GM21576 (cell line): ENCODE measurements at regions not wholly inside any gene's neighbourhood (a gene's known extent, or its start where the extent isn't known, plus 50 kb on each side); places are given as distances from the start of the nearest gene placed in this dataset.

Source experiments
- ATAC-seq: cut with Tn5 transposase; IDR thresholded peaks from one replicate; pipeline ENCODE4 v1.9.1; 2021; ENCODE audit warnings: mild to moderate bottlenecking, moderate library complexity; ENCODE audit not compliant: unreplicated experiment

DNA sequence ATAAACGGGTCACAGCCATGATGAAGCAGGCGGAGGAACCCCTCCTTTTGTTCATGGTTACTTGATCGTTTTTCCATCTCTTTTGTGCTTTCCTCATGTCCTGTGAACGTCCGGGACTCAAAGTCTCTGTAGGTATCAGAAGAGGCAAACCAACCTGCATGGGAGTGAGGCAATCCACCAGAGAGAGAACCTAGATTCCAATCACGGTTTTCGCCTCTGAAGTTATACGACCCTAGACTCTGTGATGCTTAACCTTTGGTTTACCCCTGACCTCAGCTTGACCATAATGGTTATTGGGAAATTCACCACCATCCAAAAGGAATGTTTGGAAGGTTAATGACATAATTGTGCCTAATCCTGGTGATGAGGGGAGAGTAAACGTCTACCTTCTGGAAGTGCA lies 186.8 kb upstream of the PRICKLE1 start:
- ATAC-seq, result no peak

DNA sequence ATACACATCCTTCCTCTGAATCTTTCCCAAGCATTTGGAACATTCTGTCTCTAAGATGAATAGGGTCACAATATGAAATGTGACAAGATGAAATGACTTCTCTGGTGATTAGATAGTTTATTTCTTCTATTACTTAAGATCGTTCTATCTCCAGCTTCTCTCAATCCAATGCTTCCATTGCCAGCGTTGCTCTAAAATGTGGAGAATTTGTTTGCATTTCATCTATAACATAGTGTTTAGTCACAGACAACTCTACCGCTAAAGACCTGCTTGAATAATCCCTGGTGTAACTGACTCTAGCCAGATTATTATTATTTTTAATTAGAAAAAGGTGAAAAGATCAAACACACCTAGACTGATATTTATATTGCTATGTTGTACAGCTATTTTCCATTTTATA lies 184.7 kb upstream of the PRICKLE1 start:
- ATAC-seq, result no peak

DNA sequence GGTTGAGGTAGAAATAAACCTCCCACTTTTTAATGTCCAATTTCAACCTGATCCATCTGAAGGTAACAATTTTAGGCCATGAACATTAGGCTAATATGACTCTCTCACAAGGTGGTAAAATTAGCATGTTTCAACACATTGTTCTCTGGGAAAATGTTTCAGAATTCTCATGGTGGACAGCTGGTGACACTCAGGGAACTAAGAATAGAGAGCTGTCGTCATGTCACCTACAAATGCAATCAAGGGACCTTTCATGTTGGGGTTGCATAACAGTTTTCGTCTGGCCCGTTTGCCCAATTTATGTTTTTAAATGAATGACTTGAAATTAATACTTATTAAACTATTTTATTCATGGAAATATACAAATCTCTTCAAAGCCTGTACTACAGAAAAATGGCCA lies 180.7 kb upstream of the PRICKLE1 start:
- no peak for ATAC-seq

DNA sequence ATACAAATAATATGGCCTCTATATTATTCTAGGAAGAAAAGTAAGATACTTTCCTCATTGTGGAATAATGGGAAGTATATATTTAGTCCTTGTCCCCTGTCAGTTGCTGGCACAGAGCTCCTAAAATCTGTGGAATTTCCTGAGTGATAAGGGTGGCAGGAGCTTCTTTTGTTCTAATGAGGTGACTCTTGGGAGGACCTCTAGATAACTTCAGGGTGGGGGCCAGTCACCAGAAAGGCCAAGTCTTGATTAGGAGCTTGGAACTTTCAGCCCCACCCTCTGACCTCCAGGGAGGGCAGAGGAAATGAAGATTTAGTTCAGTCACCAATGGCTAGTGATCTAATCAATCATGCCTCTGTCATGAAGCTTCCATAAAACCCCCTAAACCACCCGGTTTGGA lies 179.9 kb upstream of the PRICKLE1 start:
- ATAC-seq, result no peak

DNA sequence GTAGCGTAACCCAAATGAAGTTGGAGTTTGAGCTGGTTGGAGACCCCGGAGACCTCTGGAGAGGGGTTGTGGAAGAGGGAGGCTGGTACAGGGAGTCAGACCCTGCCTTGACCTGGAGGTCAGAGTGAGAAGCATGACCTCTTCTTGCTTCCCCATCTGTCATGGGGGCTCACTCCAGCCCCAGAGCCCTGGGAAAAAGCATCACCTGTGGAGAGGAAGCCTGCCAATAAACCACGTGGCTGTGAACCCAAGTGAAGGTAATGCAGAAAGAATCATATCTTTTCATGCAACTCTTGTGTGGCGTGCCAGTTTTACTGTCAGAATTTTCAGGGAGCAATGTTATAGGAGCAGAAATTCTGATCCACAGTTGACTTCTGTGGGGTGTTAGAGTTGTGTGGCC lies 178.5 kb upstream of the PRICKLE1 start:
- no peak for ATAC-seq

DNA sequence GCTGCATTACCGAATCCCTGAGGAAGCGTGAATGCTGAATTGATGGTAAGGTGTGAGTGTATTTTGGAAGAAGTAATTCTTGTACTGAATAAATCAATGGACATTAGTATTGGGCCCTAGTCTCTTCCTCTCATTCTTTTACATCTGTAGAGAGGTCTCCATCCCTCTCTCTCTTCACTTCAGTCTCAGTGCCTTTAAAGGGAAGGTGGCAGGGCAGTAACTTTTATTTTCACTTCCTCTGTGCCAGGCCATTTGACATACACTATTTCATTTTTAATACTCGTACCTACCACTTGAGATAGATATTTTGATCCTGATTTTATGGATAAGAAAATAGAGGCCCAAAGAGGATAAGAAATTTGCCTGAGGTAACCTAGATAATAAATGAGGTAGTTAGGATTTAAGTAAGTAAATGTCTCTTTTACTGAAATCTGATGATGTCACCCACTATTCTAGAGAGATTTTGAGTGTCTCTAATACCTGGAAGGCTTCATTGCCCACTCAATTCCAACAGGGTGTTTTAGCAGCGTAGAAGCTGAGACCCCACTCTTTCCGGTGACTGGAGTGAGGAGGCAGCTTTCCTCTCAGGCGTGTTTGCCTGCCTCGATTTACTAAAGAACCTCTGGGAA lies 177.9 kb upstream of the PRICKLE1 start:
- no peak for ATAC-seq

DNA sequence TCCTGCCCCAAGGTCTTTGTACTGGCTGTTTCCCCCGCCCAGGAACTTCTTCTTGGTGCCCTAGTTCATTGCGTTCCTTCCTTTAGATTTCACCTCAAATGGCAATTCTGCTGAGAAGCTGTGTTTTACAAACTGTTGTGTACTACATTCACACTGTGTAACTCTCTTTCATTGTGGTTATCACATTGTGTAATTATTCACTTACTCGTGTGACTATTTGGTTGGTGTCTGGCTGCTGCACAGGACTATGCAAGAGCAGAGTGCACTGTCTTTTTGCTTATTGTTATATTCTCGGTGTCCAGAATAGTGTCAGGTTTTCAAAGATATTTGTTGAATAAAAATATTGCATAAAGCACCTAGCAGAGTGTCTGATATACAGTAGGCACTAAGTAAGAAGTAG lies 177.2 kb upstream of the PRICKLE1 start:
- ATAC-seq, result no peak

DNA sequence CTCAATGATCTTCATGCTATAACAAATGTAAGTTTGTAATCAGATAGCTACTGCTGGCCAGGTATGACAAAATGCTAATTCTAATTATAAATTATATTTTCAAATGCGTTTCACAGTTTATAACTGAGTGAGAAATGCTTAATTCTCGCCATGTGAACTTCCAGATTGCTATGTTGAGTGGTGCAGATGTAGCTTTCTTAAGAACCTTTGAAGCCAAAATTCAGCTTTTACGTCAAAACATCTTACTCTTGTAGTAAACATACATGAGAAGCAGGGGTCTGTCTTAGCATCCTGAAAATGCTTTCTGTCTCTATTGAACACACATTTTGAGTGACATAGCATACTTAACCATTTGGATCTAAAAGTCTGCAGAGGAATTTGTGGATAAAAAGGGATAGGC lies 176.5 kb upstream of the PRICKLE1 start:
- no peak for ATAC-seq

DNA sequence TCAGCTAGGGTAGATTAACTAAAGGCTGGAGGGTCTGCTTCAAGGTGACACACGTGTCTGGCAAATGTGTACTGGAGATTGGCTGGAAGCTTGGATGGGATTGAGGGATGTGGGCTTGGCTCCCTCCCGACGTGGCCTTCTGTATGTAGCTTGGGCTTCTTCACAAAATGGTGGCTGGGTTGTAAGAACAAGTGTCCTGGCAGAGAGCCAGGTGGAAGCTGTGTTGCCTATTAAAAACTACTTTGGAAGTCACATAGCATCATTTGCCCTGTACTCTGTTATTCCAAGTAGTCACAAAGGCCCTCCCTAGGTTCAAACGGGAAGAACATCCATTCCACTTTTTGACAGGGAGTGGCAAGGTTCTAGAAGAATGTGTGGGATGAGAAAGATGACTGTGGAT lies 174.1 kb upstream of the PRICKLE1 start:
- ATAC-seq, result no peak

DNA sequence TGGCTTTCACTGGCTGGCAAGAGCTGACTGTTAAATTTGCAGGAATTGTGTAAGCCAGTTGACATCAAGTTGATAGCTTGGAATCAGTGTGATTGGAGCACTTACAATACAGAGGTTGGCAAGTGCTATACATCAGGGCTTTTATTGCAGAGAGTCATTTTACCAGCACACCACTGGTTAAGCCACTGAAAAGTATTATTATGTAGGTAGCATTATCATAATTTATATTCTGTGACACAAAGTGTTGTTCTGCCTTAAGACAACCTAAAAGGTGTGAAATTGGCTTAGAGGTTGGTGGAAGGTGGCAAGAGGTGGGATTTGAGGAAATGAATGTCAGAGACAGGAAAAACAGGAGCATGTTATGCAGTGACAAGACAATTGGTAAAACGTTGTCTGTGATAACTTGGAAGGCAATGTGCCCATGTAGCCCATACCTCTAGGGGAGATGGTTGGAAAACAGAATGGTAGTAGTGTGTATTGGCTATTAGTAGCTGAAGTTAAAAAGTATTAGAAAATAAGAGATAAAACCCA lies 172.9 kb upstream of the PRICKLE1 start:
- no peak for ATAC-seq

DNA sequence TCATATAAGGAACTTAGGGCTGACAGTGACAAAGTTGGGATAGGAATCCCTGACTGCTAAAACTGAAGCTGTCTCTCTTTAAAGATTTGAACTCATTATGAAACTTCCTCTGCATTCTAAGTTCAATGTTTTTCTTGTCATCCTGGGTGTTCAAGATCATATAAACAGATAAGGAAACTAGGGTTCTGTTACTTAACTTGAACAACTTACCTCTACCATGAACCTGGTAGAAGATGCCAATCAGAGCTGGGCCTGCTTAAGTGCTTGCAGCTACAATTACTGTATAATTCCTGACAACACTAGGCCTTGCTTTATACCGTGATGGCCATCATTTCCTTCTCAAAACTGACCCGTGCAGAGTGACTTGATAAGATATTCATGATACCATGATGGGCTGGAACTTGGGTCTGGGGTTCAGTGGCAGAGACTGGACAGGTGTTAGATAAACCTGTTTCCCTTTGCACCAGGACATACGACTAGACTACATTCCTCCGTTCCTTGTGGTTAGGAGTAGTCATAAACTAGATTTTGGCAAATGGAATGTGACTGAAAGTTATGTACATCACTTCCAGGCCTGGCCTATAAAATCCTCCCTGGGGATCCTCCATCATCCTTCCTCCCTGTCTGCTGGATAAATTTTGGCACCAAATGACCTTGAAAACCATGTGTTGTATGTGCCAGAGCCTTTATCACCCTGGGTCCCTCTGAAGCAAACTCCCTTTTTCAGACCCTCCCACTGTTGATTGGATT lies 172.2 kb upstream of the PRICKLE1 start:
- ATAC-seq, result no peak

DNA sequence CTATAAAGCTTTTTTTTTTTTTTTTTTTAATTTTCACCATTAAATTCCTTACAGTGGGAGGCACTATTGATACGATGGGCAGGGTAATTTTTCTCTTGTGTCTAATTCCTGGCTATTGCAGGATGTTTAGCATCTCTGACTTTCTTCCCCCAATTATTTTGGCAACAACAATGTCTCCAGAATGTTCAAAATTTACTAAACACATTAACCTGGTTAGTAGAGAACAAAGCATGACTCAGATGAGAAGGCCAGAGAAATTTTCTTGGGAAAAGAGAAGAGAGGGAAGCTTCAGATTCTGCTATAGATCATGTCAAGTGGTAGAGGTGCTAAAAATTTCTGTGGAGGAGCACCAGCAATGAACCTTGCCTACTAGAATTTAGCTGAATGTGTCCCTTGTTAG lies 171.5 kb upstream of the PRICKLE1 start:
- ATAC-seq, result no peak

DNA sequence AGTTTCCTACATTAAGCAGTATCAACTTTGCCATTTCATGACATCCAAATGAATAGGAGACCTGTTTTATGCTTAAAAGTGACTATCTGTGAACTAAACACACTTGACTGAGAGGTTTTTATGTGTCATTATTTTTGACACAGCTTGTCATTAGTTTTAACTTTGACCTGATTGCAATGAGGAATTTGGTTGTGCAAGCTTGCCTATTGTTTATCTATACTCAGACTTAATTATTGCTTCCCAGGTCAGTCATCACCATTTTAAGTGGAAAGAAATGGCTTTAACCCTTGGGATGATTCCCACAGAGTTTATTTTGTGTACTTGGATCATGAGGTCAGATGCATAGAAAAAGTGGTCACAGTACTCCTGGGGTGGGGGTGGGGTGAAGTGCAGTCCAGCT lies 171.0 kb upstream of the PRICKLE1 start:
- ATAC-seq, result no peak

DNA sequence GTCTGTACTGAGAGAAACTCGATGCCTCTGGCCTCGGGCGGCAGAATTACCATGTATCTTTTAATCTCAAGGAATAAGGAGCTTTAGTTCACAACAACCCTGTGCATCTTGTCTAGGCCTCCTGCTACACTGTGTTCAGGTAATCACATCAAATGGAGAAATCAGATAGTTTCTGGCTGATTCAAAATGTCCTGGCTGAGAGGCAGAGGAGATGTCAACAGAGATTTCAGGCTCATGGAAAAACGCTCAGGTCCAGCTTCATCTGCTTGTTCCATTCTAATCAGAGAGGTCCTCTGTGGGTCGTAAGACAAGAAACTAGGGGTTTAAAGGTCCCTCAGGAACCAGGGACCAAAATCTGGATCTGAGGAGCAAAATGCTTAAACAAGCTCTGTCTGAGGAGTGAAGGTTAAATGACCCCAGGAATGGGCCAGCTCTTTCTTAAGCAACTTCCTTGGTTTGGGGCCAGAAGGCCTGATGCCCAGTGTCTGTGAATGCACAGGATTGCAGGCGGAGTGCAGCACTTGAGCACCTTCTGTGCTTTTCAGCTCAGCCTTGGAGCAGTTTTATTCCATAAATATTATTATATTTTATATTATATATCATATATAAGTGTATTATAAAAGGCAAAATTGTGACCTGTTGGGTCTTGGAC lies 170.2 kb upstream of the PRICKLE1 start:
- no peak for ATAC-seq

DNA sequence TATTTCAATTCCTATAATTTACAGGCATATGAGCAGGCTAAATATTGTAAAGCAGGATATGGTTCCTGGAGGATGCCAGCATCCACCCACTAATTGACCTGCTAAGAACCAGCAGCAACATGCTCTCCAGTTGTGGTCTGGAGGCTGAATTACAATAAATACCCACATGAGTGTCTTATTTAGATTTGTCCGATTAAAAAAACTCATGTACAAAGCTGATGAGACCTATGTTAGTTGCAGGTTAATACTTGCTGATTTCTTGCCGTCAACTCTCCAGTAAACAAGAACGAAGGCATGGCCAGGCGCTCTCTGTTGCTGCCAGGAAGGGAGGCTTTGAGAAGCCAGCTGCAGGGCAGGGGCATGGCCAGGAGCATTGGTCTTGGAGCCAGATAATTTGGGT lies 169.3 kb upstream of the PRICKLE1 start:
- no peak for ATAC-seq

DNA sequence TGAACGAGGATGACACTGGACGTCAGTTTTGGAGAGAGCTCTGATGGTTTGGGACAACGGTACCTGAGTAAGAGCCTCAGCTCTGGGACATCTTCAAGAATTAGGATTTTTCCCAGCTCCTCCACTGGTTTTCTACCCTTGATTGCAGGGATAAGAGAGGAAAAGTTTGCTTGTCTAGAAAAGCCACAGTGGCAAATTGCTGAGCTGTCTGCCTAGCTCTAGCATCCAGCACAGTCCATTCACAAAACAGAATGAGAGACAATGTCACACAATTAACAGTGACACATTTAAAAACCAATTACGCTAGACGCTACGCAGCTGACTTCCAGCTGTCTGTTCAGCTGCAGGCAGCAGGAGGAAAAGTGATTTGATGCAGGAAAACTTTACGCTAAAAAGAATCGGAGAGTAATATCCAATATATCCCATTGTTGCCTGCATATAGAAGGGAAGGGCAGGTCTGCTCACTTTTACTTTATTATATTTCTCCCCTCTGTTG lies 168.1 kb upstream of the PRICKLE1 start:
- ATAC-seq, result no peak

DNA sequence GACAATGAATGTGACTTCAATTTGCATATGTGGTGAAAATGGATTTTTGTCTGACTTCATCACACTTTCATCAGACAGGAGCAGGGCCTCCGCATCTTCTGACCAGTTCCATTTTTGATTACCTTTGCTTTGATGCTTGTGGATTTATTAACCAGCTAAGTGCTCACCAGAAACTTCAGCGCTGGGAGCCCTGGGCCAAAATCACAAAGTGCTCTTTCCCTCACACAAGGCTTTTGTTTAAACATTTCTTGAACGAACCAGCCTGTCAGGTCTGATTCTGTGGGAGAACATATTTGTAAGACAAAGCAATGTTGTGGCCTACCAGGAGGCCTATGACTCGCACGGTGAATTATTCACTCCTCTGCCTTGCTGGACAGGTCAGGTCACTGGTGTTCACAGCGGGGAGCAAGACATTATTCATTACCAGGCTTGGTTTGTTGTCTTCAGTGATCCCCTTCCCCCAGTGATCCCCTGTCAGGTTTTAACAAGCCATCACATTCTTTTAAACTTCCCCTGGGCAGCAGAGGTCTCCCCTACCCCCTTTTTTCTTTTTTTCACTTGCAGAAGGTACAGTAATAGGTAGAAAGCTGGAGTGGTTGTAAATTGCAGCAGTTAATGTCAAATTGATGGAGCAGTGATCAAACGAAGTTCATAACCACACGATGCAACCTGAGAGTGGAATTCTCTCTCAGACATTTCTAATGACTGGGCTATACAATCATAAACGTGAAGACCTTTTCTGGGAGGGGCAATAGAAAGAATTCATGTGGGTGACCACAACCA lies 167.5 kb upstream of the PRICKLE1 start:
- ATAC-seq, result no peak

DNA sequence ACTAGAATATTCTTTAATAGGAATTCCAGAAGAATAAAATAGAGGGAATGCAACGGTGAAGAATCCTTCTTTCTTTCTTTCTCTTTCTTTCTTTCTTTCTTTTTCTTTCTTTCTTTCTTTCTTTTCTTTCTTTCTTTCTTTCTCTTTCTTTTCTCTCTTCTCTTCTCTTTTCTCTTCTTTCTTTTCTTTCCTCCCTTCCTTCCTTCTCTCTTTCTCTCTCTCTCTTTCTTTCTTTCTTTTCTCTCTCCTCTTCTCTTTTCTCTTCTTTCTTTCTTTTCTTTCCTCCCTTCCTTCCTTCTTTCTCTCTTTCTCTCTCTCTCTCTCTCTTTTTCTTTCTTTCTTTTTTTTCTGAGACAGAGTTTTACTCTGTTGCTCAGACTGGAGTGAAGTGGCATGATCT lies 160.8 kb upstream of the PRICKLE1 start:
- no peak for ATAC-seq

DNA sequence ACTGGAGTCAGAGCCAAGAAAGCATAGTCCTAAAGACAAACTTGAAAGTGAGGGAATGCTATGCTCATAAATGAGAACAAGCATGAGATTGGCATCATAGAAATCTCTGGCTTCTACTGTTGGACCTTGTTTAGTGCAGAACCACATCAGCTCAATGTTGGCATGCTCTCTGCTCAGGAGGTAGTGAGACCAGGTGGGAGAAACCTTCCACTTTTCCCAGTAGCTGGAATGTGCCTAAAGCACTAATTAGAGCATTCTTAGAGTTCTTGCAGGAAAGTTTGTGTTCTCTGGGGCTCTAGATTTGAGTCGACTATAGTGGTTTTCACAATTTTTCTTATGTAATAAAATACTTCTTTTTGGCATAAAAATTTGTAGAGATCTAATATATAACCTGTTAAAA lies 159.7 kb upstream of the PRICKLE1 start:
- no peak for ATAC-seq

DNA sequence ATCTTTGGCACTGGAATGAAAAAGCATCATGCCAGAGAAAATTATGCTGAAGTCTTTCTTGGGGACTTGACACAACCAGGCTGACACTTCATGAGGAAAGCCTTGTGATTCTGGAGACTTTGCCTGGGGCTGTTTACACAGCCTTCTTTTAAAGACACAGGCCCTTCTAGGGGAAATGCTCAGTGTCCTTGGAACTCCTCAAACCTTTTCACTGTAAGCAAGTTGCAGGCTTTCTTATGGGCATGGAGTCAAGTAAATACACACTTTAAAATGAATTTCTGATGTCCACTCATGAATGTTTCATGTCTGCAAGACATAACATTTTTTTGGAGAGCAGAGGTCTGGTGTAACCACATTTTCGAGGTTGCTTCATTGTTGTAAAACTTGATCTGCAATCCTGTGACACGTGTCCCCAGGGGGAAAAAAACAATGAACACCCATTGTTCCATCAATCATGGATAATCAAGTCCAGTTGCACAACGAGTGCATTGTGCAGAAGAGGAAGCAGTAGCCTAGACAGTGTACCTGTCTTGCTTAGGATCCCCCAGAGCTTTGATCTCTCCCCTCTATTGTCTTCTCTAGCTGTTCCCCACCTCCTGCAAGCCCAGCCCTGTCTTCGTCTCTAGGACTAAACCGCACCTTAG lies 155.1 kb upstream of the PRICKLE1 start:
- ATAC-seq, result no peak

DNA sequence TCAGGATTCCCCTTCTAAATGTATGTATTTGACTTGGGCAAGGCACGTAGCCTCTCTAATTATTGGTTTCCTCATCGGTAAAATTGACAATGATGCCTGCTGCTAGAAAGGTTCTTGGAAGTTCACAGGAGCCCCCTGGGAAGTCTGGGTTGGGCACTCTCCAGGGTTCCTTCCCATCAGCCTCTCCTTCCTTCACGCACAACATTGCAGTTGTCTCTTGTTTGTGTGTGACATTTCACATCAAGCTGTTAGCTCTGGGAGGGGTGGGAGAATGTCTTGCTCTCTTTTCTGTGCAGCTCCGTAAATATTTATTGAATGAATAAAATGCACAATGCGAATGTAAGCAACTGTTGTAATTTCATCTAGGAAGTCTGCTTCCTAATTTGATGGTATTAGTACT lies 153.2 kb upstream of the PRICKLE1 start:
- no peak for ATAC-seq
